IPS-11a (cell line): ENCODE measurements at regions not wholly inside any gene's neighbourhood (a gene's known extent, or its start where the extent isn't known, plus 50 kb on each side); places are given as distances from the start of the nearest gene placed in this dataset.
"Not testable (repeated sequence)": the region's sequence is repeated elsewhere in the genome, so short reads cannot be mapped to it uniquely, and the experiment has no call there.

Experiments used
- H3K4me3 ChIP-seq: one replicate; pipeline ENCODE4 v1.5.1; 2013; ENCODE audit warnings: low read depth, low read length, control low read depth

GRCh38 chrY:7417946-7418345 lies 506.4 kb upstream of the AMELY start:
- H3K4me3 ChIP-seq, result no peak overlapping the region

GRCh38 chrY:7416406-7416805 lies 504.9 kb upstream of the AMELY start:
- H3K4me3 ChIP-seq, result no peak overlapping the region

- no peak overlapping the region for H3K4me3 ChIP-seq
These were observed 503.6 kb upstream of the AMELY start for GRCh38 chrY:7415157-7415633.

DNA sequence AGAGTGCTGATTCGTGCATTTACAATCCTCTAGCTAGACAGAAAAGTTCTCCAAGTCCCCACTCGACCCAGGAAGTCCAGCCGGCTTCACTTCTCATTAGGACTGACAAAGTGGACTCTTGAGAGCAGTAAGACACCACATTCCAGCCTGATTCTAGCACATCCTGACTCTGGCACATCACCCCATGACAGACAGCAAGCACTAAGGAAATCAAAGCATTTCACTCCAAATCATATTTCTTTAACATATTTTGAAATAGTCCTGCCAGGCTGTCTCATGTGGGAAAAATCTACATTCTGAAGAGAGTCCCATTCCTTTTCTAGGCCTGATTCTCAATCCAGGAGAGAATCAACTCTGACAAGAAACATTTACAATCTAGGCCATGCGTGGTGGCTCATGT lies 478.5 kb upstream of the AMELY start:
- no peak overlapping the region for H3K4me3 ChIP-seq

GRCh38 chrY:7382988-7383387 lies 471.4 kb upstream of the AMELY start:
- no peak overlapping the region for H3K4me3 ChIP-seq

- H3K4me3 ChIP-seq, result no peak overlapping the region
These were observed 465.5 kb upstream of the AMELY start for GRCh38 chrY:7377091-7377490.

- not testable (repeated sequence) for H3K4me3 ChIP-seq
These were observed 462.9 kb upstream of the AMELY start for GRCh38 chrY:7374485-7374884.

DNA sequence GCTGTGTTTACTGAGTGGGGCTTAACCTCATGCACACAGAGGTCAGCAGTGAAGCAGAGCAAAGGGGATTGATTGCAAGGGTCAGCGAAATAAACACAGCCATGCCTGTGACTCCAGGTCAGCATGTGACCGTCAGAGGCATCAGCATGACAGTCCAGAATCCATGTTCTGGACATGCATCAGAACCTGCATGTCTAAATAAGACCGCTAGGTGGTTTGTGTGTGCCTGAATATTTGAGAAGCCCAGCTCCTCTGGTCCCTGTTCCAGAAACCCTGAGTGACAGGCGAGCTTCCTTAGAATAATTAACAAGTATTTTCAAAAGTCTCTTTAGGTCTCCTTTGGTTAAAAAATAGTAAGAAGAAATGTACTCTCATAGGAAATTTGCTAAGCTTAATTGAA lies 460.4 kb upstream of the AMELY start:
- not testable (repeated sequence) for H3K4me3 ChIP-seq

GRCh38 chrY:7371026-7371425 lies 459.5 kb upstream of the AMELY start:
- H3K4me3 ChIP-seq, result not testable (repeated sequence)

GRCh38 chrY:7359520-7359919 lies 448.0 kb upstream of the AMELY start:
- no peak overlapping the region for H3K4me3 ChIP-seq

- H3K4me3 ChIP-seq, result no peak overlapping the region
These were observed 446.7 kb upstream of the AMELY start for GRCh38 chrY:7358103-7358752.

DNA sequence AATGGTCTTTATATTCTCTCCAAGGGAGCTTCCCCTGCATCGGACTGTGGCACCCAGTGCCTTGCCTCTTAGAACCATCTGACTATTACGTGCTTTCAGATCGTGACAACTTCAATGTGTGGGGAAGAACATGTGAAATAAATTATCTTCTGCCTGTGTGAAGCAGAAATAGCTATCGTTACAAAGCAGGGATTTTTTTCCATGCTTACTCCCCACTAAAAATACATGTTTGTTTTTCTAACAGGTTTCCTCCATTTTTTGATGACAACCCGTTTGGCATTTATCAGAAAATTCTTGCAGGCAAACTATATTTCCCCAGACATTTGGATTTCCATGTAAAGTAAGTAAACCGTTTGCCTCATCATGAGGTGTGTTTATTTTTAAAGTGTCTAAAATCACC lies 444.3 kb upstream of the AMELY start:
- H3K4me3 ChIP-seq, result not testable (repeated sequence)

DNA sequence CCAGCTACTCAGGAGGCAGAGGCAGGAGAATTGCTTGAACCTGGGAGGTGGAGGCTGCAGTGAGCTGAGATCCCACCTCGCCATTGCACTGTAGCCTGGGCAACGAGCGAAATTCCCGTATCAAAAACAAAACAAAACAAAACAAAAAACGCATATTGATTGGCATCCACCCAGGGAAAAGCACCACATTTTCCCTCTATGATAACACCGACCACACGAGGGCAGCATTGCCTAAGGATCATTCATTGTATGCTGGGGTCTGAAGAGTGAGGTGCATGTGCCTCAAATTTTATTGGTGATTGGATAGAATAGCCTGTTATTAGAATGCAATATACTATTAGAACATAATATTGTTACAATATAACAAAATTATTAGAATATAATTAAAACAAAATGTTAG lies 433.1 kb upstream of the AMELY start:
- H3K4me3 ChIP-seq, result no peak overlapping the region

GRCh38 chrY:7343261-7343660 lies 431.7 kb upstream of the AMELY start:
- no peak overlapping the region for H3K4me3 ChIP-seq

- H3K4me3 ChIP-seq, result not testable (repeated sequence)
These were observed 431.2 kb upstream of the AMELY start for GRCh38 chrY:7342732-7343131.

- no peak overlapping the region for H3K4me3 ChIP-seq
These were observed 428.0 kb upstream of the AMELY start for GRCh38 chrY:7339391-7340087.

- no peak overlapping the region for H3K4me3 ChIP-seq
These were observed 424.7 kb upstream of the AMELY start for GRCh38 chrY:7336023-7336873.

DNA sequence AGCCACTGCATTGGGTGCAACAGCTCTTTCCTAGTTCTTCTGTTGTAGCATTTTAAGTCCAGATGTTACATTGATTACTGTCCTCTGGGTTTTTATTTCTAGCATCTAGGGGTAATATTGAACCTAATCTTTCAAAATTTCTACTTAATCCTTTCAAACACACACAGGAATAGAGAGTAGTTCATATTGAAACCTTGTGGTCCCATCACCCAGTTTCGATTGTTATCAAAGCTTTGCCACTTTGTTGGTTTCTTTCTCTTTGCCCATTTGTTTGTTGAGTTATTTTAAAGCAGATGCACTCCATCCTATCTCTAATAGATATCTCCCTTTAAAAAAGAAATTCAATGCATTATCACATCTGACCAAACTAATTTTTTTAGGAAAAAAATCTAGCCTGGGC lies 422.9 kb upstream of the AMELY start:
- H3K4me3 ChIP-seq, result no peak overlapping the region

GRCh38 chrY:7326296-7327246 lies 415.0 kb upstream of the AMELY start:
- H3K4me3 ChIP-seq, result no peak overlapping the region

- no peak overlapping the region for H3K4me3 ChIP-seq
These were observed 414.0 kb upstream of the AMELY start for GRCh38 chrY:7325531-7325930.

- H3K4me3 ChIP-seq, result no peak overlapping the region
These were observed 409.2 kb upstream of the AMELY start for GRCh38 chrY:7320751-7321150.
